Suprapubic skin (tissue), 3 donors: ENCODE measurements at regions not wholly inside any gene's neighbourhood (a gene's known extent, or its start where the extent isn't known, plus 50 kb on each side); places are given as distances from the start of the nearest gene placed in this dataset.

ENCODE experiments used
- EP300 ChIP-seq: sonication (generic); formaldehyde crosslinking; IDR thresholded peaks from one replicate; pipeline ENCODE4 v1.6.1; 2017; ENCODE audit warnings: antibody characterized with exemption
- TF ChIP-seq, protein P1 (sequence below), 2 donors: fragments of 200-600 bp in 1 of 2; fragments of 450-650 bp in 1 of 2; sonication (generic) in 1 of 2; IDR thresholded peaks; one replicate each; pipeline ENCODE4 v1.5.1; 2016 to 2019; ENCODE audit warnings: antibody characterized with exemption in 2 of 2, mild to moderate bottlenecking in 1 of 2, moderate library complexity in 1 of 2

DNA sequence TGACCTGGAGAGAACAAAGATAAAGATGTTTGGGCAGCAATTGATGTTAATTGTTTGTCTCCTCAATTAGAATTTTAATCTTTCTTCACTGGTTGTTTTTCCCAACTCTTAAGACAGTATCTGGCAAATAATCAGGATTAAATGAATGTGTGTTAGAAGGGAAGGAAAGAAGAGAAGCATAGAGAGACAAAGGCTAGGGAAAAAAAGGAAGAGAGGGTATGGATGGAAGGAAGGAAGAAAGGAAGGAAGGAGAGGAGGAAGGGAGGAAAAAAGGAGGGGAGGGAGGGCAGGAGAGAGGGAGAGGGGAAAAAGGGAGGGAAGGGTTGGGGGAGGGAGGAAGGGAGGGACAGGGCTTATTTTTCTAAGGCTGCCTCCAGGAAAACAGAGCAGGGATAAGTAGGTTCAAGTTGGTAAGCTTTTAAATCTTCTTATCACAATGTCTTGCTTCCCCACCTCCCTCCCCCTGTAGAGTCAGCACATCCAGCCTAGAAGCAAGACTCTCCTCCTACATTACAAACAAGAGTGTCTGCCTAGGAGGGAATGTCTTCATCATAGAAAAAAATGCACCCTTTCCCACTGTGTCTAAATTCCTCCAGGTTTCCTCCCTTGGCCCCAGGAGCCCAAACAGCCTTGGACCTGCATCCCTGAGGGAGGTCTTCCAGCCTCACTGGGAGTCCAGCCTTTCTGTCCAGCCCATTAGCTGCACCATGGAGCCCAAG lies 447.8 kb upstream of the JARID2 start:
- TF ChIP-seq EP300: no peak
- TF ChIP-seq, protein P1, sequence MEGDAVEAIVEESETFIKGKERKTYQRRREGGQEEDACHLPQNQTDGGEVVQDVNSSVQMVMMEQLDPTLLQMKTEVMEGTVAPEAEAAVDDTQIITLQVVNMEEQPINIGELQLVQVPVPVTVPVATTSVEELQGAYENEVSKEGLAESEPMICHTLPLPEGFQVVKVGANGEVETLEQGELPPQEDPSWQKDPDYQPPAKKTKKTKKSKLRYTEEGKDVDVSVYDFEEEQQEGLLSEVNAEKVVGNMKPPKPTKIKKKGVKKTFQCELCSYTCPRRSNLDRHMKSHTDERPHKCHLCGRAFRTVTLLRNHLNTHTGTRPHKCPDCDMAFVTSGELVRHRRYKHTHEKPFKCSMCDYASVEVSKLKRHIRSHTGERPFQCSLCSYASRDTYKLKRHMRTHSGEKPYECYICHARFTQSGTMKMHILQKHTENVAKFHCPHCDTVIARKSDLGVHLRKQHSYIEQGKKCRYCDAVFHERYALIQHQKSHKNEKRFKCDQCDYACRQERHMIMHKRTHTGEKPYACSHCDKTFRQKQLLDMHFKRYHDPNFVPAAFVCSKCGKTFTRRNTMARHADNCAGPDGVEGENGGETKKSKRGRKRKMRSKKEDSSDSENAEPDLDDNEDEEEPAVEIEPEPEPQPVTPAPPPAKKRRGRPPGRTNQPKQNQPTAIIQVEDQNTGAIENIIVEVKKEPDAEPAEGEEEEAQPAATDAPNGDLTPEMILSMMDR (IDR thresholded peaks at IDR 0.05): no peak
